KMS-11 (cell line): ENCODE measurements at regions not wholly inside any gene's neighbourhood (a gene's known extent, or its start where the extent isn't known, plus 50 kb on each side); places are given as distances from the start of the nearest gene placed in this dataset.

ENCODE experiments used
- H2AFZ ChIP-seq: fragments of 200-600 bp; sonication (generic); 2 replicates; pipeline ENCODE4 v1.6.1; 2016; ENCODE audit warnings: antibody characterized with exemption, mixed run types, low read depth
- H3K27ac ChIP-seq: fragments of 200-600 bp; sonication (generic); 2 replicates; pipeline ENCODE4 v1.6.1; 2016; ENCODE audit warnings: mild to moderate bottlenecking, mixed run types
- H3K27me3 ChIP-seq: fragments of 200-600 bp; sonication (generic); 2 replicates; pipeline ENCODE4 v1.6.1; 2017; ENCODE audit warnings: mild to moderate bottlenecking, low read depth, mixed run types, moderate library complexity; ENCODE audit not compliant: insufficient read depth
- H3K36me3 ChIP-seq: fragments of 200-600 bp; sonication (generic); 2 replicates; pipeline ENCODE4 v1.6.1; 2017; ENCODE audit warnings: mild to moderate bottlenecking, mixed run types; ENCODE audit not compliant: insufficient read depth
- H3K4me1 ChIP-seq: fragments of 200-600 bp; sonication (generic); 2 replicates; pipeline ENCODE4 v1.6.1; 2016; ENCODE audit warnings: mild to moderate bottlenecking, low read depth, mixed run types; ENCODE audit not compliant: poor library complexity, severe bottlenecking
- H3K4me2 ChIP-seq: fragments of 200-600 bp; sonication (generic); 2 replicates; pipeline ENCODE4 v1.7.0; 2016; ENCODE audit warnings: mild to moderate bottlenecking, mixed run types
- H3K4me3 ChIP-seq: fragments of 200-600 bp; sonication (generic); IDR thresholded peaks from 2 replicates; pipeline ENCODE4 v1.6.1; 2017; ENCODE audit warnings: low read depth, low read length, mixed read lengths; ENCODE audit not compliant: insufficient read depth
- H3K79me2 ChIP-seq: fragments of 200-600 bp; sonication (generic); 2 replicates; pipeline ENCODE4 v1.6.1; 2016; ENCODE audit warnings: low read depth, mixed run types; ENCODE audit not compliant: insufficient read depth
- H3K9ac ChIP-seq: fragments of 200-600 bp; sonication (generic); 2 replicates; pipeline ENCODE4 v1.6.1; 2016; ENCODE audit warnings: mild to moderate bottlenecking, mixed run types
- H4K20me1 ChIP-seq: fragments of 200-600 bp; sonication (generic); 2 replicates; pipeline ENCODE4 v1.6.1; 2016; ENCODE audit warnings: mild to moderate bottlenecking, mixed run types; ENCODE audit not compliant: insufficient read depth
- CTCF ChIP-seq: fragments of 200-600 bp; sonication (generic); conservative IDR thresholded peaks from 2 replicates; pipeline ENCODE4 v1.6.1; 2017; ENCODE audit warnings: low read depth, mild to moderate bottlenecking, antibody characterized with exemption, low read length, moderate library complexity, mixed read lengths

DNA sequence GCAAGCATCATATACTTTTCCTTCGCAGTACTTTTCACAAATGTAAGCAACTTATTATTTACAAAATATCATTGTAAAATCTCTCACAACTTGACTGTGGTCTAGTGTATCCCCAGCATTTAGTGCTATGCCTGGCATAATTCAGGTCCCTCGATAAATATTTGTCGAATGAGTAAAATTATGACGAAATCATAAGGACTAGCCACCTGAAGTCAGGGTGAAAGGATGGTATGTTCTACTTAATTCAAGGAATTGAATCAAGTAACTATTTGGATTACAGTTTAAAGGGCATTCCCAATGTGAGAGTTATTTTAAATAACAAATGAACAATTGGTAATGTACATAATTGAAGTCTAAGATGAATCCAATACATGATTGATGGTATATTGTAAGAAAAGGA lies 393.0 kb upstream of the SLC35B3 start:
- Histone ChIP-seq H3K9ac (no peak overlapping the region), H2AFZ (no peak overlapping the region), H3K27ac (no peak overlapping the region), H3K36me3 (no peaks in the 10 kb centered on the region), H3K27me3 (no peaks in the 10 kb centered on the region), H4K20me1 (no peaks in the 10 kb centered on the region), H3K4me2 (no peak overlapping the region), H3K79me2 (no peaks in the 10 kb centered on the region), H3K4me3 (no peak overlapping the region), H3K4me1 (no peaks in the 10 kb centered on the region)
- TF ChIP-seq CTCF, result no peak

DNA sequence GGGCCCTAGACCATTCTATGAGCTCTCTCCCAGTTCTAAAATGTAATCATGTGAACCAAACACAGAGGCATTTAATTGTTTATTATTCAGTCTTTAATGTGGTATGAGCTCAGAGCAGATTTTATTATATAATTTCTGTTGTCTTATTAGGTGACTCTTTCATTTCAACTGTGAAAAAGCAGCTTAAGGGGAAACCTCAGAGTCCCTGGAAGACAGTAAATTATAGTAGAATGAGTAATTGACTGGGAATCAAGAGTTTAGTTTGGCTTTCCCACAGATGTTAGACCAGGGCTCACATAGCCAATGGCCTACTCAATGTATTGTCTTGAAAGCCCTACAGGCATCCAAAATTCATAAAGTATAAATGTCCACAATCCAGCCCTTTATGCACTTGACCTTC lies 390.4 kb upstream of the SLC35B3 start:
- no peak overlapping the region for H3K4me3 ChIP-seq
- no peaks in the 10 kb centered on the region for H3K4me1 ChIP-seq
- H3K27me3 ChIP-seq, result no peaks in the 10 kb centered on the region
- H3K27ac ChIP-seq, result no peak overlapping the region
- H2AFZ ChIP-seq, result no peak overlapping the region
- H3K36me3 ChIP-seq, result no peaks in the 10 kb centered on the region
- H3K9ac ChIP-seq, result no peak overlapping the region
- no peaks in the 10 kb centered on the region for H4K20me1 ChIP-seq
- no peaks in the 10 kb centered on the region for H3K79me2 ChIP-seq
- no peak overlapping the region for H3K4me2 ChIP-seq
- no peak for TF ChIP-seq CTCF

GRCh38 chr6:8821981-8822381 lies 386.6 kb upstream of the SLC35B3 start:
- Histone ChIP-seq H3K4me1 (no peaks in the 10 kb centered on the region), H3K27ac (no peak overlapping the region), H3K36me3 (no peaks in the 10 kb centered on the region), H2AFZ (no peak overlapping the region), H3K9ac (no peak overlapping the region), H3K79me2 (no peaks in the 10 kb centered on the region), H4K20me1 (no peaks in the 10 kb centered on the region), H3K27me3 (no peaks in the 10 kb centered on the region), H3K4me3 (no peak overlapping the region), H3K4me2 (no peak overlapping the region)
- TF ChIP-seq CTCF, result no peak

DNA sequence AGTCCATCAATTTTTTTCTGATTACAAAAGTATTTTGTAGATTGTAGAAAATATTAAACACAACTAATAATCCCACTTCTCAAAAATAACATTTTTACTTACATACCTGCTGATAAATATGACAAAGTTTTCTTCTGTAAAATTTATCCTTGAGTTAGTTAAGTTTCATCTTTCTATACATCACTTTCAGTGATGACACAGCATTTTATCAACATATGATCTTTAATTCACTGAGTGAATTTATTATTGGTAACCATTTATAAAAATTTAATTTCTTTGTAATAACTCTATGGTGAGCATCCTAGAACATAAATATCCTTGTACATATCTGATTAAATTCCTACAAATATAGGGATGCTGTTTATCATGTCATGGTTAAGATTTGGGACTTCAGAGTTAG lies 385.0 kb upstream of the SLC35B3 start:
- H3K4me1 ChIP-seq, result no peaks in the 10 kb centered on the region
- H3K36me3 ChIP-seq, result no peaks in the 10 kb centered on the region
- TF ChIP-seq CTCF, result no peak
- no peaks in the 10 kb centered on the region for H4K20me1 ChIP-seq
- H3K79me2 ChIP-seq, result no peaks in the 10 kb centered on the region
- H3K27me3 ChIP-seq, result no peaks in the 10 kb centered on the region
- no peak overlapping the region for H3K27ac ChIP-seq
- H3K9ac ChIP-seq, result no peak overlapping the region
- H3K4me3 ChIP-seq, result no peak overlapping the region
- no peak overlapping the region for H3K4me2 ChIP-seq
- H2AFZ ChIP-seq, result no peak overlapping the region

GRCh38 chr6:8819446-8819845 lies 384.1 kb upstream of the SLC35B3 start:
- no peak overlapping the region for H3K4me3 ChIP-seq
- H3K9ac ChIP-seq, result no peak overlapping the region

More at GRCh38 chr6:8819446-8819845, 384.1 kb upstream of the SLC35B3 start:
- Histone ChIP-seq H3K4me2 (no peak overlapping the region), H3K79me2 (no peaks in the 10 kb centered on the region), H3K27ac (no peak overlapping the region), H4K20me1 (no peaks in the 10 kb centered on the region), H3K36me3 (no peaks in the 10 kb centered on the region), H2AFZ (no peak overlapping the region), H3K4me1 (no peaks in the 10 kb centered on the region), H3K27me3 (no peaks in the 10 kb centered on the region)
- TF ChIP-seq CTCF, result no peak
